Right lobe of liver (tissue), 4 donors: ENCODE measurements at regions not wholly inside any gene's neighbourhood (a gene's known extent, or its start where the extent isn't known, plus 50 kb on each side); places are given as distances from the start of the nearest gene placed in this dataset.

Source experiments
- POLR2A ChIP-seq: fragments of 450-650 bp; IDR thresholded peaks from one replicate; pipeline ENCODE4 v1.6.1; 2017; ENCODE audit warnings: antibody characterized with exemption, mild to moderate bottlenecking
- TF ChIP-seq, protein P1 (sequence below), 4 donors: fragments of 200-600 bp in 3 of 4; fragments of 450-650 bp in 1 of 4; IDR thresholded peaks; one replicate each; pipeline versions ENCODE4 v1.5.1 to v1.8.0; 2016 to 2022; ENCODE audit warnings: antibody characterized with exemption in 4 of 4, mild to moderate bottlenecking in 2 of 4
- donor health status: DM: no; HTN: no; CAD: no.
- donor health status: DM: no; HTN: no; CAD: no.
- donor health status: DM: no; HTN: yes; CAD: no.

DNA sequence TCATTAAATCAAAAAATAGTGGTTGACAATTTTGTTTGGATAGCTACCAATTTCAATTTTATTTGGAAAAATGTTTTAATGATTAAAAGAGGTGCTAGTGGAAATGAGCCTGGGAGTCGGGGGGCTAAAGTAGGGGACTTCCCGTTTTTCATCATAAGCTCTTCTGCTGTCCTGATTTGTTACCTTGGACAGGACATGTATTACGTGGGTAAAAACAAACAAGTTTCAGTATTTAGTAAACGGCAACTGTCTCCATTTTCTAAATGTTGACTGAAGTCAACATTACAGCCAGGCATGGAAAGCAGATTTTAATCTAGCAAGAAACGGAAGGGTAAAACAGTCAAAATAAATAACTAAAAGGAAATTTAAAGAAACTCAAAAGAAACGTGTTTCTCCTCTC is 212.3 kb upstream of the GRAMD2B start:
- TF ChIP-seq, protein P1, sequence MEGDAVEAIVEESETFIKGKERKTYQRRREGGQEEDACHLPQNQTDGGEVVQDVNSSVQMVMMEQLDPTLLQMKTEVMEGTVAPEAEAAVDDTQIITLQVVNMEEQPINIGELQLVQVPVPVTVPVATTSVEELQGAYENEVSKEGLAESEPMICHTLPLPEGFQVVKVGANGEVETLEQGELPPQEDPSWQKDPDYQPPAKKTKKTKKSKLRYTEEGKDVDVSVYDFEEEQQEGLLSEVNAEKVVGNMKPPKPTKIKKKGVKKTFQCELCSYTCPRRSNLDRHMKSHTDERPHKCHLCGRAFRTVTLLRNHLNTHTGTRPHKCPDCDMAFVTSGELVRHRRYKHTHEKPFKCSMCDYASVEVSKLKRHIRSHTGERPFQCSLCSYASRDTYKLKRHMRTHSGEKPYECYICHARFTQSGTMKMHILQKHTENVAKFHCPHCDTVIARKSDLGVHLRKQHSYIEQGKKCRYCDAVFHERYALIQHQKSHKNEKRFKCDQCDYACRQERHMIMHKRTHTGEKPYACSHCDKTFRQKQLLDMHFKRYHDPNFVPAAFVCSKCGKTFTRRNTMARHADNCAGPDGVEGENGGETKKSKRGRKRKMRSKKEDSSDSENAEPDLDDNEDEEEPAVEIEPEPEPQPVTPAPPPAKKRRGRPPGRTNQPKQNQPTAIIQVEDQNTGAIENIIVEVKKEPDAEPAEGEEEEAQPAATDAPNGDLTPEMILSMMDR (IDR thresholded peaks at IDR 0.05), result no peak
- TF ChIP-seq POLR2A, result no peak
